ENCODE measurements at regions not wholly inside any gene's neighbourhood (a gene's known extent, or its start where the extent isn't known, plus 50 kb on each side); places are given as distances from the start of the nearest gene placed in this dataset.

DNA sequence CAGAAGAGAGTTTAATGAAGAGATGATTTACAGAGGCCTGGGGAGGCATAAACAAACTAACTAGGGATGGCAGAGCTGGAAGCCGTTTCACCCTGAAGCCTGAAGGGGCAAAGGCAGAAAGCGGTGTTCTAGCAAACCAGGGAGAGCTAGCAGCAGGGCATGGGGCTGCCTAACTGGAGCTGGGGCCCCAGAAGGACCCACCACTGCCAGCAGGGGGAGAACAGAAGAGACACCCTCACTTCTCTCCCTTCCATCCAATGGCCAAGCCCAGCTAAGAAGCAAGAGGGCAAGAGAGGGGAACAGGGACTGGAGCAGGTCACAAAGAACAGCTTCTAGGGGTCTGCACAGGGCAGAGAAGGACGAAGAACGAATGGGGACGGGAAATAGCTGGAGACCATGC is 195.5 kb downstream of the KATNAL1 start:
- TF ChIP-seq EZH2 (IDR thresholded peaks at IDR 0.05; ENCODE audit: insufficient read depth, low read length), result no peak
- TF ChIP-seq, protein P1, sequence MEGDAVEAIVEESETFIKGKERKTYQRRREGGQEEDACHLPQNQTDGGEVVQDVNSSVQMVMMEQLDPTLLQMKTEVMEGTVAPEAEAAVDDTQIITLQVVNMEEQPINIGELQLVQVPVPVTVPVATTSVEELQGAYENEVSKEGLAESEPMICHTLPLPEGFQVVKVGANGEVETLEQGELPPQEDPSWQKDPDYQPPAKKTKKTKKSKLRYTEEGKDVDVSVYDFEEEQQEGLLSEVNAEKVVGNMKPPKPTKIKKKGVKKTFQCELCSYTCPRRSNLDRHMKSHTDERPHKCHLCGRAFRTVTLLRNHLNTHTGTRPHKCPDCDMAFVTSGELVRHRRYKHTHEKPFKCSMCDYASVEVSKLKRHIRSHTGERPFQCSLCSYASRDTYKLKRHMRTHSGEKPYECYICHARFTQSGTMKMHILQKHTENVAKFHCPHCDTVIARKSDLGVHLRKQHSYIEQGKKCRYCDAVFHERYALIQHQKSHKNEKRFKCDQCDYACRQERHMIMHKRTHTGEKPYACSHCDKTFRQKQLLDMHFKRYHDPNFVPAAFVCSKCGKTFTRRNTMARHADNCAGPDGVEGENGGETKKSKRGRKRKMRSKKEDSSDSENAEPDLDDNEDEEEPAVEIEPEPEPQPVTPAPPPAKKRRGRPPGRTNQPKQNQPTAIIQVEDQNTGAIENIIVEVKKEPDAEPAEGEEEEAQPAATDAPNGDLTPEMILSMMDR (IDR thresholded peaks at IDR 0.05; ENCODE audit: insufficient read depth, low read depth, low read length), result peak; percentile 18

Data from astrocyte (in vitro differentiated cells and primary cell).